Kidney epithelial cell (primary cell): ENCODE measurements at regions not wholly inside any gene's neighbourhood (a gene's known extent, or its start where the extent isn't known, plus 50 kb on each side); places are given as distances from the start of the nearest gene placed in this dataset.

ENCODE experiments used
- DNase-seq: peaks from one replicate; pipeline ENCODE4 v3.0.0-alpha.2; 2010; ENCODE audit warnings: low read depth
- H3K27me3 ChIP-seq: 2 replicates; pipeline ENCODE4 v1.6.0; 2011; ENCODE audit warnings: low read length; ENCODE audit not compliant: control insufficient read depth, insufficient read depth
- H3K36me3 ChIP-seq: 2 replicates; pipeline ENCODE4 v1.5.1; 2011; ENCODE audit warnings: low read length; ENCODE audit not compliant: control insufficient read depth, insufficient read depth
- H3K4me3 ChIP-seq: 2 replicates; pipeline ENCODE4 v1.5.1; 2011; ENCODE audit warnings: low read depth, mild to moderate bottlenecking, control low read depth, low read length
- TF ChIP-seq, protein P1 (sequence below): IDR thresholded peaks from 2 replicates; pipeline ENCODE4 v1.5.1; 2011; ENCODE audit warnings: mild to moderate bottlenecking, moderate library complexity, low read length, control low read depth, inconsistent platforms; ENCODE audit not compliant: insufficient read depth, poor library complexity, severe bottlenecking

DNA sequence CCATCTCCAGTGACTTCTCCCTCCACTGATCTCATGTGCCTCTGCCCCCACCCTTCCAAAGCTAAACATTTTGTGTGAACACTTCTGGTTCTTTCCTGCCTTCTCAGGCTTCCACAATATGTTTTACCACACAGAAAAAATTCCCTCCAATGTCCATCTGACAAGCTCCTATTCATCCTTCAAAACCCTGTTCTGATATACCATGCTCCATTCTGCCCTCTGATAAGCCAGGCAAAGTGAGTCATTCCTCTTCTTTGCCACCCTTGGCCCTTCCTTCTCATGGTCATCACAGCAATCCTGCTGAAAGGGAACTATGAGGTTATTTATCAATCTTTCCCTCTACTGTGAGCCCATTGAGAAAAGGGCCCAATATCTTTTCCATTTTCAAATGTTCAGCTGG, 97.6 kb downstream of the BARX1 start:
- DNase-seq: no peak
- TF ChIP-seq, protein P1, sequence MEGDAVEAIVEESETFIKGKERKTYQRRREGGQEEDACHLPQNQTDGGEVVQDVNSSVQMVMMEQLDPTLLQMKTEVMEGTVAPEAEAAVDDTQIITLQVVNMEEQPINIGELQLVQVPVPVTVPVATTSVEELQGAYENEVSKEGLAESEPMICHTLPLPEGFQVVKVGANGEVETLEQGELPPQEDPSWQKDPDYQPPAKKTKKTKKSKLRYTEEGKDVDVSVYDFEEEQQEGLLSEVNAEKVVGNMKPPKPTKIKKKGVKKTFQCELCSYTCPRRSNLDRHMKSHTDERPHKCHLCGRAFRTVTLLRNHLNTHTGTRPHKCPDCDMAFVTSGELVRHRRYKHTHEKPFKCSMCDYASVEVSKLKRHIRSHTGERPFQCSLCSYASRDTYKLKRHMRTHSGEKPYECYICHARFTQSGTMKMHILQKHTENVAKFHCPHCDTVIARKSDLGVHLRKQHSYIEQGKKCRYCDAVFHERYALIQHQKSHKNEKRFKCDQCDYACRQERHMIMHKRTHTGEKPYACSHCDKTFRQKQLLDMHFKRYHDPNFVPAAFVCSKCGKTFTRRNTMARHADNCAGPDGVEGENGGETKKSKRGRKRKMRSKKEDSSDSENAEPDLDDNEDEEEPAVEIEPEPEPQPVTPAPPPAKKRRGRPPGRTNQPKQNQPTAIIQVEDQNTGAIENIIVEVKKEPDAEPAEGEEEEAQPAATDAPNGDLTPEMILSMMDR: no peak
- Histone ChIP-seq H3K27me3 (peaks cover 22% of the 10 kb centered on the region), H3K4me3 (no peak overlapping the region), H3K36me3 (no peaks in the 10 kb centered on the region)

DNA sequence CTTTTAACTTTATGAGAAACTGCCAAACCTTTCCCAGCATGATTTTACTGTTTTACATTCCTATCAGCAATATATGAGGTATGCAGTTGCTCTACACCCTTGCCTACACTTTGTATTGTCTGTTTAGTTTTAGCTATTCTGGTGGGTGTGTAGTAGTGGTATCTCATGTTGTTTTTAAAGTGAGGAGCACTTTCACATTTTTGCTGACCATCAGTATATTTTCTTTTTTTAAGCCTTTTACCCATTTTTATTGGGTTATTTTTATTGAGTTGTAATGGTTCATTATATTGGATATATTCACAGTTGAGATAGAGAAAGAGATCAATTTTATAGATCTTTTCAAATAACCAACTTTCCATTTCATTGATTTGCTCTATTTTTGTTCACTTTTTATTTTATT, 102.4 kb downstream of the BARX1 start:
- no peak for DNase-seq
- Histone ChIP-seq H3K36me3 (no peaks in the 10 kb centered on the region), H3K27me3 (peaks cover 3% of the 10 kb centered on the region), H3K4me3 (no peak overlapping the region)
- TF ChIP-seq, protein P1: no peak

DNA sequence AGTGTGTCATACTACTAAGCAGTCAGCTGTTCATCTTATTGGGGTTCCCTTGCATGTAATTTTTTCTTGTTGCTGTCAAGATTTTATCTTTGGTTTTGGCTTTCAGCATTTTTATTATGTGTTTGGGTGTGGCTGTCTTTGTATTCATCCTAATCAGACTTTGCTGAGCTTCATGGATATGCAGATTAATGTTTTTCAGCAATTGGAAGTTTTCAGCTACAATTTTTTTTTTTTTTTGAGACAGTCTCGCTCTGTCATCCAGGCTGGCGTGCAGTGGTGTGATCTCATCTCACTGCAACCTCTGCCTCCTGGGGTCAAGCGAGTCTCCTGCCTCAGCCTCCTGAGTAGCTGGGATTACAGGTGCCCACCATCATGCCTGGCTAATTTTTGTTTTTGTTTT, 108.8 kb downstream of the BARX1 start:
- H3K36me3 ChIP-seq: no peaks in the 10 kb centered on the region
- TF ChIP-seq, protein P1: no peak
- DNase-seq: no peak
- no peak overlapping the region for H3K4me3 ChIP-seq
- no peaks in the 10 kb centered on the region for H3K27me3 ChIP-seq

DNA sequence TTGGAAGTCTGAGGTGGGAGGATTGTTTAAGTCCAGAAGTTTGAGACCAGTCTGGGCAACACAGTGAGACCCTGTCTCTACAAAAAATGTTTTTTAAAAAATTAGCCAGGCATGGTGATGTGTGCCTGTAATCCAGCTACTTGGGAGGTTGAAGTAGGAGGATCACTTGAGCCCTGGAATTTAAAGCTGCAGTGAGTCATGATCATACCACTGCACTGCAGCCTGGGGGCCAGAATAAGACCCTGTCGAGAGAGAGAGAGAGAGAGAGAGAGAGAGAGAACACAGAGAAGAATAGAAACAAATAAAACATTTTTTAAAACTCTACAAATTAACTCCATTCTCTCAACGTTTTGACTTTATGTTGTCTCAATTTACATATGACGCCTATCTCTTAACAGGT, 111.8 kb downstream of the BARX1 start:
- H3K4me3 ChIP-seq: no peak overlapping the region
- H3K36me3 ChIP-seq: no peaks in the 10 kb centered on the region
- H3K27me3 ChIP-seq: no peaks in the 10 kb centered on the region
- TF ChIP-seq, protein P1: no peak
- no peak for DNase-seq

DNA sequence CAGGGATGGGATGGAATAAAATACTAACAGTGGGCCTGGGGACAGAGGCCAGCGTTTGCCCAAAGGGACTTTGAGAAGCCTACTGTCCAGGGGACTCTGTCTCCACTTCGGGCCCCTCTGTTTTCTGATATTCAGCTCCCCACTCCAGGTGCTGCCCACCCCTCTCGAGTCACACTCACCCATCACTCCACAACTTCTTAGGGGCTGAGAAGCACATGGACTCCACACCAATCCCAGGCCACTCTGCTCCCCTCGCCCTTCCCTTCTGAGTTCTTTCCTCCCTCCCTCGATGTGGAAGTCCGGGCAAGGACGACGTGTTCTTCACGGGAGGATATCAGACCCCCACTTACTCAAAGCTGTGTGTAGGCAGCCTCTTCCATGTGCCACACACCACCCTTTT, 124.5 kb downstream of the BARX1 start:
- no peak overlapping the region for H3K4me3 ChIP-seq

More for the DNA sequence above, 124.5 kb downstream of the BARX1 start:
- TF ChIP-seq, protein P1: no peak
- no peaks in the 10 kb centered on the region for H3K36me3 ChIP-seq
- no peak for DNase-seq
- H3K27me3 ChIP-seq: peaks cover 18% of the 10 kb centered on the region
